GM23338 (cell line): ENCODE measurements at regions not wholly inside any gene's neighbourhood (a gene's known extent, or its start where the extent isn't known, plus 50 kb on each side); places are given as distances from the start of the nearest gene placed in this dataset.

ENCODE experiments used
- ATAC-seq: fragments of 200-7000 bp; cut with Tn5 transposase; 3 replicates; pipeline ENCODE4 v1.9.1; 2020
- DNase-seq: peaks from one replicate; pipeline ENCODE4 v3.0.0-alpha.2; 2015; ENCODE audit warnings: low spot score
- H2AFZ ChIP-seq: fragments of 200-600 bp; sonication (generic); 2 replicates; pipeline ENCODE4 v1.8.0; 2016; ENCODE audit warnings: antibody characterized with exemption, mild to moderate bottlenecking, moderate library complexity
- H3F3A ChIP-seq: fragments of 200-600 bp; sonication (generic); replicated peaks from 2 replicates; pipeline ENCODE4 v1.8.0; 2017; ENCODE audit warnings: antibody characterized with exemption, mixed run types, low read depth
- H3K27ac ChIP-seq: fragments of 200-600 bp; sonication (generic); 2 replicates; pipeline ENCODE4 v1.6.1; 2016; ENCODE audit warnings: low read depth
- H3K27me3 ChIP-seq: fragments of 200-600 bp; sonication (generic); 2 replicates; pipeline ENCODE4 v1.8.0; 2016; ENCODE audit warnings: mild to moderate bottlenecking, mixed run types, moderate library complexity; ENCODE audit not compliant: insufficient read depth
- H3K36me3 ChIP-seq: fragments of 200-600 bp; sonication (generic); 2 replicates; pipeline ENCODE4 v1.8.0; 2016; ENCODE audit warnings: mild to moderate bottlenecking; ENCODE audit not compliant: insufficient read depth
- H3K4me1 ChIP-seq: fragments of 200-600 bp; sonication (generic); 2 replicates; pipeline ENCODE4 v1.8.0; 2016; ENCODE audit warnings: mild to moderate bottlenecking, moderate library complexity; ENCODE audit not compliant: insufficient read depth
- H3K4me2 ChIP-seq: fragments of 200-600 bp; sonication (generic); 2 replicates; pipeline ENCODE4 v1.7.1; 2017; ENCODE audit warnings: mixed run types
- H3K4me3 ChIP-seq: fragments of 200-600 bp; sonication (generic); 2 replicates; pipeline ENCODE4 v1.6.1; 2016; ENCODE audit warnings: mixed run types
- H3K79me2 ChIP-seq: fragments of 200-600 bp; sonication (generic); replicated peaks from 2 replicates; pipeline ENCODE4 v1.8.0; 2017; ENCODE audit warnings: mild to moderate bottlenecking; ENCODE audit not compliant: insufficient read depth
- H3K9me2 ChIP-seq: fragments of 200-600 bp; sonication (generic); 2 replicates; pipeline ENCODE4 v1.8.0; 2017; ENCODE audit not compliant: insufficient read depth
- H4K20me1 ChIP-seq: fragments of 200-600 bp; sonication (generic); replicated peaks from 2 replicates; pipeline ENCODE4 v1.8.0; 2017; ENCODE audit warnings: mild to moderate bottlenecking; ENCODE audit not compliant: insufficient read depth
- H3K27ac Mint-ChIP-seq: 2 replicates; pipeline ENCODE4 v1.8.0; 2020; ENCODE audit warnings: inconsistent platforms, mild to moderate bottlenecking, moderate library complexity, mixed read lengths
- H3K27me3 Mint-ChIP-seq: 3 replicates; pipeline ENCODE4 v1.8.0; 2022; ENCODE audit warnings: low read depth, mild to moderate bottlenecking, moderate library complexity, mixed read lengths, inconsistent platforms; ENCODE audit not compliant: insufficient read depth, poor library complexity
- H3K36me3 Mint-ChIP-seq: 3 replicates; pipeline ENCODE4 v1.8.0; 2021; ENCODE audit warnings: low read depth, mild to moderate bottlenecking, inconsistent platforms, moderate library complexity, mixed read lengths
- H3K4me1 Mint-ChIP-seq: 3 replicates; pipeline ENCODE4 v1.8.0; 2020; ENCODE audit warnings: mild to moderate bottlenecking, inconsistent platforms, mixed read lengths
- H3K4me3 Mint-ChIP-seq: 3 replicates; pipeline ENCODE4 v1.8.0; 2021; ENCODE audit warnings: moderate library complexity, mild to moderate bottlenecking, inconsistent platforms, mixed read lengths
- H3K9me3 Mint-ChIP-seq: 3 replicates; pipeline ENCODE4 v1.8.0; 2020; ENCODE audit warnings: moderate library complexity, mild to moderate bottlenecking, inconsistent platforms, mixed read lengths
- CREB1 ChIP-seq: fragments of 250-450 bp; sonication (Bioruptor Pico); IDR thresholded peaks from 2 replicates; pipeline ENCODE4 v1.5.0; 2020; ENCODE audit warnings: low read depth, mild to moderate bottlenecking, moderate library complexity
- CTCF ChIP-seq, 2 experiments: fragments of 200-600 bp in 1 of 2; sonication (generic) in 1 of 2; conservative IDR thresholded peaks; 2 replicates each; pipeline versions ENCODE4 v1.5.1 to v1.6.1; 2016 to 2017; ENCODE audit warnings: antibody characterized with exemption in 2 of 2, low read depth in 2 of 2, mild to moderate bottlenecking in 2 of 2, moderate library complexity in 1 of 2
- ETS1 ChIP-seq: IDR thresholded peaks from 2 replicates; pipeline ENCODE4 v1.6.1; 2016; ENCODE audit warnings: antibody characterized with exemption
- EZH2 ChIP-seq: fragments of 200-600 bp; sonication (generic); IDR thresholded peaks from one replicate; pipeline ENCODE4 v1.8.0; 2017; ENCODE audit warnings: antibody characterized with exemption, mild to moderate bottlenecking, low read depth; ENCODE audit not compliant: unreplicated experiment
- EZH2phosphoT487 ChIP-seq: fragments of 200-600 bp; sonication (generic); IDR thresholded peaks from one replicate; pipeline ENCODE4 v1.8.1; 2018; ENCODE audit warnings: antibody characterized with exemption; ENCODE audit not compliant: unreplicated experiment
- JUNB ChIP-seq: IDR thresholded peaks from one replicate; pipeline ENCODE4 v1.6.1; 2016; ENCODE audit warnings: antibody characterized with exemption; ENCODE audit not compliant: unreplicated experiment
- NANOG ChIP-seq: IDR thresholded peaks from 2 replicates; pipeline ENCODE4 v1.6.1; 2016; ENCODE audit warnings: antibody characterized with exemption, borderline replicate concordance
- POLR2AphosphoS5 ChIP-seq: IDR thresholded peaks from 2 replicates; pipeline ENCODE4 v1.6.1; 2016; ENCODE audit warnings: antibody characterized with exemption, low read depth
- STAT1 ChIP-seq: IDR thresholded peaks from one replicate; pipeline ENCODE4 v1.6.1; 2016; ENCODE audit warnings: antibody characterized with exemption; ENCODE audit not compliant: unreplicated experiment
- ZNF114 ChIP-seq: fragments of 250-450 bp; sonication (Bioruptor Pico); IDR thresholded peaks from 2 replicates; pipeline ENCODE4 v1.5.0; 2020; ENCODE audit warnings: mild to moderate bottlenecking, moderate library complexity
- ZNF331 ChIP-seq: fragments of 250-450 bp; sonication (Bioruptor Pico); IDR thresholded peaks from 2 replicates; pipeline ENCODE4 v1.5.0; 2020; ENCODE audit warnings: low read depth, mild to moderate bottlenecking, moderate library complexity
- ZNF462 ChIP-seq: fragments of 250-450 bp; sonication (Bioruptor Pico); IDR thresholded peaks from 2 replicates; pipeline ENCODE4 v1.5.0; 2020; ENCODE audit warnings: mild to moderate bottlenecking, moderate library complexity

- TF ChIP-seq ETS1 (no peak), CREB1 (no peak)
Observed at GRCh38 chr6:133587546-133588160, 301.3 kb upstream of the TCF21 start (continued).

- Histone ChIP-seq H3K27me3 (no peaks in the 10 kb centered on the region), H3K4me2 (no peak overlapping the region), H3K9me2 (no peaks in the 10 kb centered on the region), H3K4me1 (no peaks in the 10 kb centered on the region), H4K20me1 (no peaks in the 10 kb centered on the region), H3F3A (no peaks in the 10 kb centered on the region), H2AFZ (peak overlapping the region; percentile 72; the same call in 1 of the 2 replicates), H3K79me2 (no peaks in the 10 kb centered on the region), H3K36me3 (no peaks in the 10 kb centered on the region), H3K27ac (no peak overlapping the region), H3K4me3 (no peak overlapping the region)
- Mint-ChIP-seq H3K9me3 (no peaks in the 10 kb centered on the region), H3K27me3 (no peaks in the 10 kb centered on the region), H3K4me3 (no peak overlapping the region), H3K27ac (no peak overlapping the region), H3K36me3 (no peaks in the 10 kb centered on the region), H3K4me1 (peaks cover 7% of the 10 kb centered on the region)
- DNase-seq (no peak), ATAC-seq (no peak)
- no peak for TF ChIP-seq CTCF (conservative IDR thresholded peaks at IDR 0.05; ENCODE audit: low read depth in 2 of 2)
- TF ChIP-seq ZNF331 (CRISPR knock-in tag), result no peak
- TF ChIP-seq EZH2, result no peak
- TF ChIP-seq CREB1, result no peak
- TF ChIP-seq POLR2AphosphoS5, result no peak
- TF ChIP-seq EZH2phosphoT487, result no peak
- no peak for TF ChIP-seq ZNF114 (CRISPR knock-in tag)
- no peak for TF ChIP-seq NANOG
- no peak for TF ChIP-seq ETS1
- no peak for TF ChIP-seq JUNB
- no peak for TF ChIP-seq ZNF462
- TF ChIP-seq STAT1, result no peak
Observed at GRCh38 chr6:133590196-133590595, 298.7 kb upstream of the TCF21 start.
